Glutamatergic neuron (in vitro differentiated cells): ENCODE measurements at regions not wholly inside any gene's neighbourhood (a gene's known extent, or its start where the extent isn't known, plus 50 kb on each side); places are given as distances from the start of the nearest gene placed in this dataset.

Source experiments
- DNase-seq: peaks from one replicate; pipeline ENCODE4 v3.0.0; 2022
- H3K27ac Mint-ChIP-seq: one replicate; pipeline ENCODE4 v1.8.0; 2020; ENCODE audit warnings: mild to moderate bottlenecking, mixed read lengths, inconsistent platforms; ENCODE audit not compliant: unreplicated experiment
- H3K27me3 Mint-ChIP-seq: one replicate; pipeline ENCODE4 v1.8.0; 2020; ENCODE audit warnings: mild to moderate bottlenecking, moderate library complexity, mixed read lengths, inconsistent platforms; ENCODE audit not compliant: unreplicated experiment
- H3K36me3 Mint-ChIP-seq: one replicate; pipeline ENCODE4 v1.8.0; 2020; ENCODE audit warnings: mild to moderate bottlenecking, mixed read lengths, inconsistent platforms; ENCODE audit not compliant: unreplicated experiment
- H3K4me1 Mint-ChIP-seq: one replicate; pipeline ENCODE4 v1.8.0; 2020; ENCODE audit warnings: mild to moderate bottlenecking, low read depth, mixed read lengths, inconsistent platforms; ENCODE audit not compliant: unreplicated experiment
- H3K4me3 Mint-ChIP-seq: one replicate; pipeline ENCODE4 v1.8.0; 2020; ENCODE audit warnings: mild to moderate bottlenecking, mixed read lengths, inconsistent platforms; ENCODE audit not compliant: unreplicated experiment
- H3K9me3 Mint-ChIP-seq: one replicate; pipeline ENCODE4 v1.8.0; 2020; ENCODE audit warnings: mild to moderate bottlenecking, moderate library complexity, mixed read lengths, inconsistent platforms; ENCODE audit not compliant: unreplicated experiment
- TF ChIP-seq, protein P1 (sequence below): fragments of 200-600 bp; sonication (generic); IDR thresholded peaks from one replicate; pipeline ENCODE4 v1.5.0; 2021; ENCODE audit not compliant: partially characterized antibody, unreplicated experiment

DNA sequence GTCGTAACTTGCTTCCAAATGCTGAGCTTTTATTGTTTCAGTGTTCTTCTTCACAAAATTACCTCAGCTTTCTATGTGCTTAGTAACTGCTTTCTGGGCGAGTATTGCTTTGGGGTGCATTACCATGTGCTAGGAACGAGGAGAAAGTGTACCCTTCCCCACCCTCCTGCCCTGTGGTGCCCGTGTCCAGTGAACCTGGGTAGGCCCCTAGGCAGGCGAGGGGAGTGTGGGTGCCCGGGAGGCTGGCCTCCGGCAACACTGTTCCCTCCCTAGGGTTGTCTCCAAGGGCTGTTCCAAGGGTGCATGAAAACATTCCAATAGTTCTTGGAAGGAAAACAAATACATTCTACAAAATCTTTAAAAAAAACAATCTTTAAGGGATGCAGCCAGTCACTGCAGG lies 216.5 kb upstream of the SOX1 start:
- no peaks in the 10 kb centered on the region for H3K36me3 Mint-ChIP-seq
- peaks cover 25% of the 10 kb centered on the region for H3K4me1 Mint-ChIP-seq
- no peak overlapping the region for H3K4me3 Mint-ChIP-seq
- H3K27ac Mint-ChIP-seq: no peak overlapping the region
- no peaks in the 10 kb centered on the region for H3K9me3 Mint-ChIP-seq
- TF ChIP-seq, protein P1, sequence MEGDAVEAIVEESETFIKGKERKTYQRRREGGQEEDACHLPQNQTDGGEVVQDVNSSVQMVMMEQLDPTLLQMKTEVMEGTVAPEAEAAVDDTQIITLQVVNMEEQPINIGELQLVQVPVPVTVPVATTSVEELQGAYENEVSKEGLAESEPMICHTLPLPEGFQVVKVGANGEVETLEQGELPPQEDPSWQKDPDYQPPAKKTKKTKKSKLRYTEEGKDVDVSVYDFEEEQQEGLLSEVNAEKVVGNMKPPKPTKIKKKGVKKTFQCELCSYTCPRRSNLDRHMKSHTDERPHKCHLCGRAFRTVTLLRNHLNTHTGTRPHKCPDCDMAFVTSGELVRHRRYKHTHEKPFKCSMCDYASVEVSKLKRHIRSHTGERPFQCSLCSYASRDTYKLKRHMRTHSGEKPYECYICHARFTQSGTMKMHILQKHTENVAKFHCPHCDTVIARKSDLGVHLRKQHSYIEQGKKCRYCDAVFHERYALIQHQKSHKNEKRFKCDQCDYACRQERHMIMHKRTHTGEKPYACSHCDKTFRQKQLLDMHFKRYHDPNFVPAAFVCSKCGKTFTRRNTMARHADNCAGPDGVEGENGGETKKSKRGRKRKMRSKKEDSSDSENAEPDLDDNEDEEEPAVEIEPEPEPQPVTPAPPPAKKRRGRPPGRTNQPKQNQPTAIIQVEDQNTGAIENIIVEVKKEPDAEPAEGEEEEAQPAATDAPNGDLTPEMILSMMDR: no peak
- peaks cover 3% of the 10 kb centered on the region for H3K27me3 Mint-ChIP-seq
- DNase-seq: no peak

DNA sequence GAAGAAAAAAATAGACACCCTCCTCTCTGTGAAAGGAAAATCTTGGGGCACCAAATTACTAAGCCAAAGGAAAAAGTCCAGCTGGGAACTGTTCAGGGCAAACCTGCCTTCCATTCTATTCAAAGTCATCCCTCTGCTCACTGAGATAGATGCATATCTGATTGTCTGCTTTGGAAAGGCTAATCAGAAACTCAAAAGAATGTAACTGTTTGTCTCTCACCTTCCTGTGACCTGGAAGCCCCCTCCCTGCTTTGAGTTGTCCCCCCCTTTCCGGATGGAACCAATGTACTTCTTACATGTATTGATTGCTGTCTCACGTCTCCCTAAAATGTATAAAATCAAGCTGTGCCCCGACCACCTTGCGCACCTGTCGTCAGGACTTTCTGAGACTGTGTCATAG lies 216.0 kb upstream of the SOX1 start:
- Mint-ChIP-seq H3K27ac (no peak overlapping the region), H3K36me3 (no peaks in the 10 kb centered on the region), H3K9me3 (no peaks in the 10 kb centered on the region), H3K27me3 (peaks cover 3% of the 10 kb centered on the region), H3K4me1 (peaks cover 20% of the 10 kb centered on the region), H3K4me3 (no peak overlapping the region)
- TF ChIP-seq, protein P1: no peak
- no peak for DNase-seq

DNA sequence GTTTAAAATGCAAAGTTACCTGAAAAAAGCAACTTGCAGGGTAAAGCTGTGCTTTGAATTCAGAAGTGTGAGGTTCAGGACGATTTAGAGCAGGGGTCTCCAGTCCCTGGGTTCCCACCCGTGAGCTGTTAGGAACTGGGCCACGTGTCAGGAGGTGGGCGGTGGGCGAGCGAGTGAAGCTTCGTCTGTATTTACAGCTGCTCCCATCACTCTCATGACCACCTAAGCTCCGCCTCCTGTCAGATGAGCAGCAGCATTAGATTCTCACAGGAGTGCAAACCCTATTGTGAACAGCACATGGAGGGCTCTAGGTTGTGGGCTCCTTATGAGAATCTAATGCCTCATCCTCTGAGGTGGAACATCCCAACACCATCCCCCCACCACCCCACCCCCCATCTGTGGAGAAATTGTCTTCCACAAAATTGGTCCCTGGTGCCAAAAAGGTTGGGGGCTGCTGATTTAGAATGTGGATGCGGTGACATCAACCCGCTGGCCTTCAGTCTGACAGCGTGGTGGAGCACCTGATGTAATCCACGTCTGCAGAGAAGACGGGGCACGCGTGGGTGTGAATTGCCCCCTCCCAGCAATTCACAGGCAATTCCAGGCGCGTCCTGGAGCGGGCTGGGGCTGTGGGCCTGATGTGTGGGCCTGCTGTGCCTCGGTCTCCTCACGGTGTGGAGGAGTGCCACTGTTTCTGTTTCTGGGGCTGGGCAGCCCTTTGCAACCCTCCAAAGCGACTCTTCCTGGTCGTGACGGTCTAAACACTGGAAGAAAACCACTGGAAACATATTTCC lies 214.0 kb upstream of the SOX1 start:
- TF ChIP-seq, protein P1: no peak
- Mint-ChIP-seq H3K27ac (no peak overlapping the region), H3K27me3 (peaks cover 6% of the 10 kb centered on the region), H3K4me1 (peaks cover 12% of the 10 kb centered on the region), H3K4me3 (no peak overlapping the region), H3K36me3 (no peaks in the 10 kb centered on the region), H3K9me3 (no peaks in the 10 kb centered on the region)
- DNase-seq: no peak

DNA sequence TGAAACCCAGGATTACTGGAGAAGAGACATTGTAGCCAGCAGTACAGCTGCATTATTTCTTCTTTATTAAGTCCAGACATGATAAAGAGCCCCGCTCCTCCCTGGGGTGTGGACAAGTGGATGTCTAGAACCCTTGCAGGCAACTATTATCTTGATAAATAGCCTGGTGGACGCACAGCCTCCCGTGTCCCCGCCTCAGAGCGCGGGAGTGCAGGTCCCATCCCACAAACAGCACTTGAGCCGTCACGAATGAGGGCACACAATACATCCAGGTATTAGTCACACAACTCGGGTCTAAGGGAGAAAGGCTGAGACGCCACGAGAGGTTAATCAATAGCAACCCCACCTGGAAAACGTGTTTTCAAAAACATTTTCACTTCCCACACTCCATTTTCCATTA lies 213.2 kb upstream of the SOX1 start:
- Mint-ChIP-seq H3K36me3 (no peaks in the 10 kb centered on the region), H3K9me3 (no peaks in the 10 kb centered on the region), H3K27ac (no peak overlapping the region), H3K27me3 (peaks cover 8% of the 10 kb centered on the region), H3K4me1 (peaks cover 12% of the 10 kb centered on the region), H3K4me3 (no peak overlapping the region)
- no peak for DNase-seq
- TF ChIP-seq, protein P1: no peak

DNA sequence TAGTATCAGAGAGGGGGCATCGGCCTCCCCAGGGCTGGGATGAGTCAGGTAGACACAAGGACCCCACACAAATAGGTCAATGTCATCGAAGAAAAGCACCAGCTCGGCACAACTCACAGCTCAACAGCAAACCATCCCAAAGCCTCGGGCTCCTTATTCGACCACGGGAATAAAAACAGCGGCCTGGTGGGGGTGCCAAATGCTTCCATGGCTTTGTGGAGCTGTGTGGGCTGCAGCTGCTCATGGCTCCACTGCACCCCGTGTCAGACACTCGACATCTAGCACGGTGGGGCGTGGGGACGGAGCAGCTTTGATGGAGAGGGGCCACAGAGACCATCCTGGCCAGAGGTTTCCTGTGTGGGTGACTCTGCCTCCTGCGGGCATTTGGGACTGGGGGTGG lies 212.5 kb upstream of the SOX1 start:
- no peak for DNase-seq
- H3K27me3 Mint-ChIP-seq: peaks cover 8% of the 10 kb centered on the region

More for the DNA sequence above, 212.5 kb upstream of the SOX1 start:
- no peaks in the 10 kb centered on the region for H3K36me3 Mint-ChIP-seq
- no peaks in the 10 kb centered on the region for H3K9me3 Mint-ChIP-seq
- TF ChIP-seq, protein P1: no peak
- H3K4me1 Mint-ChIP-seq: peaks cover 14% of the 10 kb centered on the region
- no peak overlapping the region for H3K4me3 Mint-ChIP-seq
- no peak overlapping the region for H3K27ac Mint-ChIP-seq
